ENCODE measurements at regions not wholly inside any gene's neighbourhood (a gene's known extent, or its start where the extent isn't known, plus 50 kb on each side); places are given as distances from the start of the nearest gene placed in this dataset.
"Not testable (repeated sequence)": the region's sequence is repeated elsewhere in the genome, so short reads cannot be mapped to it uniquely, and the experiment has no call there.

- no peak for DNase-seq (ENCODE audit: low read depth)
These were observed 304.2 kb downstream of the RAB38 start for GRCh38 chr11:87871056-87871455.

DNA sequence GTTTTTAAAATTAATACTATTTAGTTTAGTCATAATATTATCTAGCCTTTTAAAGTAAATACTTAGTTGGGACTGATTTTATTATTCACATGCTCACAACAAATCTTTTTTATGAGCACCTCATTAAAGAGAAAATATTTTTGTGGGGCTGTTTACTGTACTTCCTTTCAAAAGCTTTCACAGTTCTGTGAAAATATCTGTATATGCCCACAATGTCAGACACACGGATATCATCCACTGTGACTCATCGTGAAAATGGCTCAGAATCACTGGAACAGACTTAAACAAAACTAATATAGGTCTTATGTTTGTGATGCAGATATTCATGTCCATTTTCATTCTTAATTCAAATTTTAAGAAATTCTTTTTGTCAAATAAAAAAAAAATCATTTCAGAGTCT is 305.2 kb downstream of the RAB38 start:
- peak; percentile 13 for DNase-seq (ENCODE audit: low read depth)

DNA sequence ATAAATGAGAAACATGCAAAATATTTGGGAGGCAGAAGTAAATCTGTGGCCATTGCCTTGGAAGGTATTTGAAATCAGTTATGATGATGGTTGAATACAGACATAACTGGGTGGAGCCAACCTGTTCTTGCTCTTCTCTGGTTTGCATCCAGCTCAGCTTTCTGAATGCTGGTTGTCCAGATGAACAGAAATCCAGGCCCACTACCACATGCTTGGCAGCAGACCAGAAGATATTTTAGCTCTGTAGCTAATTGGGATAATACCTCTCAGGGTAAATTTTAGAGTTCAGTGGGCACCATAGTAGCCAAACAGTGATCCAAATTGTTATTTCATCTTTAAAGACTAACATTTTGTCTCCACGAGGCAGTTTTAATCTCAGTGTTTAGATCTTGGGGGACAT is 308.3 kb downstream of the RAB38 start:
- DNase-seq (ENCODE audit: low read depth) = no peak

DNA sequence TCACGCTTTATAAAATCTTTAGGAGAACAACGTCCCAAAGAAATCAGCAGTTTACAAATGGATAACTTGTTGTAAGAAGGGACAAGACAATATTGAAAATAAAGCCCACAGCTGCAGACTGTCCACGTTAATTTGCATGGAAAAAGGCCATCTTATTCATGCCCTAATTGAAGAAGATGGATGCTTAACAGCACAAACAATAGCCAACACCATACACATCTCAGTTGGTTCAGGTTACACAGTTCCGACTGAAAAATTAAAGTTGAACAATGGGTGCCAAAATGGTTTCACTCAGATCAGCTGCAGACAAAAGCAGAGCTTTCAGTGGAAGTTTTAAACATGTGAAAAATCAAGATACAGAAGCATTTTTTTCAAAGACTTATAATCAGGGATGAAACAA is 314.2 kb downstream of the RAB38 start:
- no peak for DNase-seq (ENCODE audit: low read depth)

- DNase-seq (ENCODE audit: low read depth) = no peak
These were observed 315.6 kb downstream of the RAB38 start for GRCh38 chr11:87859636-87860035.

DNA sequence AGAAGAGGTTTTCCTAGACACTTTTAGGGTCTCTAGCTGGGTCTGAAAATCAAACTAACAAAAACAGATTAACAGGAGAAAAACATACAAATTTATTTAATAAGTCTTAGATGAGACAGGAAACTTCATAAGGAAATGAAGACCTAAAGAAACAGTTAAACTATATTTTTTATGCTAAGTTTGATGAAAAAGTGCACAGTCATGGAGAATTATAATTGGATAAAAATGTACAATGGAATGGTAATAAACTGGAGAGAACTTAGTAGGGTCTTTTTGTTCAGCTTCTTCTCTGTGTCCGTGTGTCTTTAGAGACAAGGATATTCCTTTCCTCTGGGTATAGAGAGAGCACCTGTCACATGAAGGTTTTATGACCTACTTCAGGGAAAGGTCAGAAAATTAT is 323.4 kb downstream of the RAB38 start:
- DNase-seq (ENCODE audit: low read depth) = no peak

DNA sequence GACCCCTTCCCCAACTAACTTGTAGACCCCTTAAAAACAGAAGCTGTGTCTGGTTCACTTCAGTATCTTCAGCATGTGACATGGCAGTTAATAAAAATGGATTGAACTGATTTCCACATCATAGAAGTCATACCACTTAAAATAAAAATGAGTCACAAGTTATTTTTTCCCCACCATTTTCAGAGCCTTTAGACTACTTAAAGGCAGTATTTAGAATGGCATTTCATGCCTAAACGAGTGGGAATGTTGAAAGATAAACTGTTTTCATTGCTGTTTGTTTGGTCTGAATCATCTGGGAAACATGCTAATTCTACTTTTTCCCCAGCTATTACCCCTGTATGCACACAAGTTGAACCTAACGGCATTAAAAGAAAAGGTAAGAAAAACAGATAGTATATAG is 324.0 kb downstream of the RAB38 start:
- peak; percentile 54 for DNase-seq (ENCODE audit: low read depth)

DNA sequence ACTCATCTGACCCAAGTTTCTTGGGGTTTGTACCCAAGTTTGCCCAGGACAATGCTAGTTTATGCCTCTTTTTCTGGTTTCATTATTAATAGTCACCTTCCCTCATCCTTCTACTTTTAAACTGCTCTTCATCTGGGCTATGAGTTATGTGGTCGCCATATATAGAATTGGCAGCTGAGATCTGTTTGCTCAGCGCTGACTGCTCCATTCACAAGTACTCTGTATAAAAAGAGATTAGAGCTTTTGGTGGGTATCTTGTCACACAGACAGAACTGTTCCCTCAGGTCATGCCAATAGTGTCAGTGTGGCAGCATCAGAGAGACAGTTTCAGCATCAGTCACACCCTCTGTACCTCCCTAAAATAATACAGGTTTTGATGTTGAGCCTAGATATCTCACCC is 326.0 kb downstream of the RAB38 start:
- no peak for DNase-seq (ENCODE audit: low read depth)

DNA sequence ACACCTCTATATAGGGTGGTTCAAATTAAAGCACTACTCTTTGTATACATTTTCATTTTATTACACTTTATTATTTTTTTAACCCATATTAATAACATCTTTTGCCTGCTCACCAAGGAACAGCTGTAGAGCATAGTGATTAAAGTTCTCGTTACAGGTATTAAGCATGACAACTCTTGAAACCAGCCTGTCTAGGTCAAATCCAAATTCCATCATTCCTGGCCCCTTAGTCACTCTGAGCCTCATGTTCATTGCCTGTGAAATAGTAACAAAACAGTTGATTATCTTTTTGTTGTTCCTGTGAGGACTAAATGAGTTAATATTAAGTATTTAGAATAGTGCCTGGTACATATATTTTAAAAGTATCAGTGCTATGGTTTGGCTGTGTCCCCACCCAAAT is 334.5 kb downstream of the RAB38 start:
- peak; percentile 22 for DNase-seq (ENCODE audit: low read depth)

DNA sequence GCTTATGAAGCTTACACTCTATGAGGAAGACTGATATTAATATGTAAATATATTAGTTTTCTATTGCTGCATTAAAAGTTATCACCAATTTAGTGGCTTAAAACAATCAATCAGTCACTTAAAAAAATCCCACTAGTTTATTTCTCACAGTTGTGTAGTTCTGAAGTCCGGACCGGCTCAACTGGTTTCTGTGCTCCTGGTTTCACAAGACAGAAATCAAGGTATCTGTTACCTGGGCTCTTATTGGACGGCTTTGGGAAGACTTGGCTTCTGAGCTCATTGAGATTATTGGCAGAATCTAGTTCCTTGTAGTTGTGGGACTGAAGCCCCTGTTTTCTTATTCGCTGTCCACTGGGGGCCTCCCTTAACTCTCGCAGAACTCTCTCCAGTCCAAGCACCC is 343.0 kb downstream of the RAB38 start:
- no peak for DNase-seq (ENCODE audit: low read depth)

DNA sequence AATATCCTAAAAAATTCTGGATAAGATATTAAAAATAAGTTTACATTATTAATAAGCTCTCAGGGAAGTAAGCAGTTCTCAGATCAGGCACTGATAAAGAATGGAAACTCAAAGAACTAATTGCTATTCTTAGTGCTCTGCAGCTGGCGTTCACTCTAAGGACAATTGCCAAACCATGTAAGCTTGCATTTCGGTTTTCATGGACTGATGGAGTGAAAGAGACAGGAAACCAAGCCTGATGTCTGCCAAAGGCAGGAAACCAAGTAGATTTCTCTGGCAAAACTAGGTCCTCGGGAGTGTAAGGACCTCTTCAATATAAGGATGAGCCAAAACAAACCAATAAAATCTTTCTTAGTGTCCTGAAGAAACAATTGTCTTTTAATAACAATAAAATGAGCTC is 355.2 kb downstream of the RAB38 start:
- no peak for DNase-seq (ENCODE audit: low read depth)

DNA sequence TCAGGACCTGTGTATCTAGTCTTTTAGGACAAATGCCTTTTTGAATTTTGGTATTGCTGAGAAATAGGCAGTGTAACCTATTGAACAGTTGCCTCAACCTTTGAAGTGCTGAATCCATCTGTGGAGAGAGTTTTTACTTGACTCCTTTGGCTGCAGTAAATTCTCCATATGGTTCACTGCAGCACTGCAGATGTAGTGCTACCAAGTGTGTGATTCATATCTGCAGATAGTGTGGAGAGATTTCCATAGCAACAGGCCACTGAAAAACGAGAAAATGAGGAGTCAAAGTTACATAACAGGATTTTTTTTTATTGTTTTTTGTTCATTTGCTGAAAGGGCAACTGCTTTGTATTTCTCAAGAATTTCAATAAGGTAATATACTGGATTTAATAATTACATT is 356.1 kb downstream of the RAB38 start:
- DNase-seq (ENCODE audit: low read depth) = peak; percentile 1

- DNase-seq (ENCODE audit: low read depth) = no peak
These were observed 362.5 kb downstream of the RAB38 start for GRCh38 chr11:87812571-87813365.

DNA sequence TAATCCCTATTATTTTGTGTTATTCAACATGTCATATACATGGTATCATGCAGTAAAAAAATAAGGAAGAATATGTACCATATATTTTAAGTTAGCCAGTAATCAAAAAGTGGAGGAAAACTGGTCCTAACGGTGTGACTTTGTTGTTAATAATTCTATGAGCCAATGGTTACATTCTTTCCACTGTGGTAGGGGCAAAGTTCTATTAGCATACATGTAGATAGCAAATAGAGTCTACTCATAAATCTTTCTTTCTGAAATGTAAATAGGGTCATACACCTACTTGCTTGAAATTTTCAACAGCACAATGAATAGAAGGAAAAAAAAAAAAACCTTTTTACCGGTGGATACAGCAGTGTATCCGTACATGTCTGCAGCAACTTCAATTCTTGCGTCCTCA is 364.8 kb downstream of the RAB38 start:
- DNase-seq (ENCODE audit: low read depth) = no peak

DNA sequence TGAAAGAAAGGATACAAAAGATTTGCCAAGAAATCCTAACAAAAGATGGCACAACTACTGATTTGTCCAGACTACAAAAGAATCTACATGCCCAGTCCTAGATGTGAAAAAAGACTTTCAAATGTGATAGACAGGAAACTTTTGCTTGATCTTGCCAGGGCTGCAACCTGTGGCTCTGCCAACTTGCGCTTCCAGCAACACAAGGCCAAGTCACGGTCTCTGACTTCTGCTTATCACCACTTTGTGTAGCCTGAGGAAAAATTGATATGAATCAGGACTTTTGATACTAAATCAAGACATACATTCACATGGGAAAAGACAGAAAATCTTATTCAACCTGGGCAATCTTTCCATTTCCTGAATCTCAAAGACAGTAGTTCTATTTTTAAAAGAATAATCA is 366.0 kb downstream of the RAB38 start:
- no peak for DNase-seq (ENCODE audit: low read depth)

GRCh38 chr11:87804176-87804575 is 371.1 kb downstream of the RAB38 start:
- no peak for DNase-seq (ENCODE audit: low read depth)

GRCh38 chr11:87803748-87804147 is 371.5 kb downstream of the RAB38 start:
- DNase-seq (ENCODE audit: low read depth) = no peak

- DNase-seq (ENCODE audit: low read depth) = not testable (repeated sequence)
These were observed 390.4 kb downstream of the RAB38 start for GRCh38 chr11:87784862-87785261.

- no peak for DNase-seq (ENCODE audit: low read depth)
These were observed 395.2 kb downstream of the RAB38 start for GRCh38 chr11:87780068-87780413.

- DNase-seq (ENCODE audit: low read depth) = no peak
These were observed 395.8 kb downstream of the RAB38 start for GRCh38 chr11:87779276-87780067.

DNA sequence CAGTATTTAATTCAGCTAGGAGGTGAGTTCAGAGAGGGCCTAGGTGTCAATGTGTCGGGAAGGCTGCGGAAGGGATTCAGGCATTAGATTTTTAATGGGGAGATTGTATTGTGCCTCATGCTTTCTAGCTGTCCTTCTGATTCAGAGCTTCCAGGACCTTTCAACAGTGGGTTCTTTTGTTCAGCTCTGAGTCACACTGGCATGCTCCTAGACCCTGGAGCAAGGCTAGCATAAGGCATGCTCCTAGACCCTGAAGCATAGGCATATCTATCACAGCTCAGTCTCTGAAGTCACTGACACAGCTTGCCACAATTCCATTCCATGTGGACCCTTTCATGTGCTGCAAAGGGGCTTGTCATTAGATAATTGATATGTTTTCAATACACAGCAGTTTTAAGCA is 396.9 kb downstream of the RAB38 start:
- DNase-seq (ENCODE audit: low read depth) = peak; percentile 23

DNA sequence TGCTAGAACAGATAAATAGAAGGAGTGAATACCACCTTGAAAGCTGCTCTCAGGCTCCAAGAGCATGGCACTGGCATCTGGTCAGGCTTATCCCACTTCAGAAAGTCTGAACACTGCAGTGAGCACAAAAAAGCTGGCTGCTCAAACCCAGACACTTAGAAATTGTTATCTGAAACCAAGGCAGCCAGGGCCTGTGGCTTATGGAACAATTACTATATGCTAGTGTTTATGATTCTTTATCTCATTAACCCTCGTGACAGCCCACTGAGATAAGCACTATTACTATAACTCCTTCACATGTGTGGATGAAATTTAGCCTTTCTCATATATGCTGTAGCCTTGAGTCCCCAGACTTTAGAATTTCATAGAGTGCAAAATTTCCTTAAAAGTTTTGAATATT is 400.2 kb downstream of the RAB38 start:
- no peak for DNase-seq (ENCODE audit: low read depth)

- no peak for DNase-seq (ENCODE audit: low read depth)
These were observed 405.6 kb downstream of the RAB38 start for GRCh38 chr11:87769661-87770060.

GRCh38 chr11:87767615-87768014 is 407.6 kb downstream of the RAB38 start:
- no peak for DNase-seq (ENCODE audit: low read depth)

Data from ELR (cell line).